ENCODE measurements at regions not wholly inside any gene's neighbourhood (a gene's known extent, or its start where the extent isn't known, plus 50 kb on each side); places are given as distances from the start of the nearest gene placed in this dataset.

GRCh38 chr2:128447538-128447995, 128.9 kb upstream of the HS6ST1 start:
- peak in 1 of 2 donors; percentile 14 for DNase-seq (ENCODE audit: low spot score in 2 of 2)
- Mint-ChIP-seq H3K36me3 (no peaks in the 10 kb centered on the region), H3K27ac (no peak overlapping the region), H3K9me3 (no peaks in the 10 kb centered on the region)
- no peak for ATAC-seq

- Mint-ChIP-seq H3K36me3 (no peaks in the 10 kb centered on the region), H3K27ac (no peak overlapping the region), H3K9me3 (no peaks in the 10 kb centered on the region)
- ATAC-seq: no peak
- peak in 1 of 2 donors; percentile 46 for DNase-seq (ENCODE audit: low spot score in 2 of 2)
These were observed 129.9 kb upstream of the HS6ST1 start for GRCh38 chr2:128448331-128449225.

- no peak overlapping the region for H3K27ac Mint-ChIP-seq
- no peak for ATAC-seq
- H3K36me3 Mint-ChIP-seq: no peaks in the 10 kb centered on the region
These were observed 130.8 kb upstream of the HS6ST1 start for GRCh38 chr2:128449226-128450061.

GRCh38 chr2:128450211-128451024, 131.8 kb upstream of the HS6ST1 start:
- Mint-ChIP-seq H3K27ac (no peak overlapping the region), H3K36me3 (no peaks in the 10 kb centered on the region), H3K9me3 (no peaks in the 10 kb centered on the region)
- peak in 1 of 2 donors; percentile 31 for DNase-seq (ENCODE audit: low spot score in 2 of 2)
- ATAC-seq: no peak

More at GRCh38 chr2:128449226-128450061, 130.8 kb upstream of the HS6ST1 start:
- DNase-seq (ENCODE audit: low spot score in 2 of 2): peak in 1 of 2 donors; percentile 33
- H3K9me3 Mint-ChIP-seq: no peaks in the 10 kb centered on the region

- Mint-ChIP-seq H3K36me3 (no peaks in the 10 kb centered on the region), H3K27ac (no peak overlapping the region), H3K9me3 (no peaks in the 10 kb centered on the region)
- ATAC-seq (no peak), DNase-seq (ENCODE audit: low spot score in 2 of 2) (peak in 1 of 2 donors; percentile 38)
These were observed 132.7 kb upstream of the HS6ST1 start for GRCh38 chr2:128451084-128452023.

- H3K9me3 Mint-ChIP-seq: no peaks in the 10 kb centered on the region
- no peak for ATAC-seq
- H3K36me3 Mint-ChIP-seq: no peaks in the 10 kb centered on the region
- DNase-seq (ENCODE audit: low spot score in 2 of 2): no peak
- H3K27ac Mint-ChIP-seq: no peak overlapping the region
These were observed 133.3 kb upstream of the HS6ST1 start for GRCh38 chr2:128452024-128452411.

GRCh38 chr2:128452536-128453530, 134.2 kb upstream of the HS6ST1 start:
- DNase-seq (ENCODE audit: low spot score in 2 of 2) (peak in 1 of 2 donors; percentile 41), ATAC-seq (no peak)
- no peaks in the 10 kb centered on the region for H3K9me3 Mint-ChIP-seq
- no peak overlapping the region for H3K27ac Mint-ChIP-seq
- H3K36me3 Mint-ChIP-seq: no peaks in the 10 kb centered on the region

- Mint-ChIP-seq H3K27ac (no peak overlapping the region), H3K36me3 (no peaks in the 10 kb centered on the region), H3K9me3 (no peaks in the 10 kb centered on the region)
- no peak for ATAC-seq
- peak in 1 of 2 donors; percentile 16 for DNase-seq (ENCODE audit: low spot score in 2 of 2)
These were observed 136.5 kb upstream of the HS6ST1 start for GRCh38 chr2:128454980-128455720.

- Mint-ChIP-seq H3K9me3 (no peaks in the 10 kb centered on the region), H3K27ac (no peak overlapping the region), H3K36me3 (no peaks in the 10 kb centered on the region)
- ATAC-seq: no peak
- DNase-seq (ENCODE audit: low spot score in 2 of 2): peak in 1 of 2 donors; percentile 25
These were observed 137.0 kb upstream of the HS6ST1 start for GRCh38 chr2:128455721-128456050.

GRCh38 chr2:128456281-128456680, 137.6 kb upstream of the HS6ST1 start:
- DNase-seq (ENCODE audit: low spot score in 2 of 2) (peak in 1 of 2 donors; percentile 35), ATAC-seq (no peak)
- no peaks in the 10 kb centered on the region for H3K9me3 Mint-ChIP-seq
- H3K36me3 Mint-ChIP-seq: no peaks in the 10 kb centered on the region
- peak overlapping the region in 1 of 2 donors; percentile 62 for H3K27ac Mint-ChIP-seq

- peak in 1 of 2 donors; percentile 23 for DNase-seq (ENCODE audit: low spot score in 2 of 2)
- H3K27ac Mint-ChIP-seq: no peak overlapping the region
- ATAC-seq: no peak
- no peaks in the 10 kb centered on the region for H3K9me3 Mint-ChIP-seq
- H3K36me3 Mint-ChIP-seq: no peaks in the 10 kb centered on the region
These were observed 138.4 kb upstream of the HS6ST1 start for GRCh38 chr2:128457006-128457604.

- Mint-ChIP-seq H3K27ac (no peak overlapping the region), H3K36me3 (no peaks in the 10 kb centered on the region), H3K9me3 (no peaks in the 10 kb centered on the region)
- ATAC-seq (no peak), DNase-seq (ENCODE audit: low spot score in 2 of 2) (no peak)
These were observed 139.0 kb upstream of the HS6ST1 start for GRCh38 chr2:128457716-128458115.

GRCh38 chr2:128458505-128458904, 139.8 kb upstream of the HS6ST1 start:
- Mint-ChIP-seq H3K27ac (no peak overlapping the region), H3K36me3 (no peaks in the 10 kb centered on the region), H3K9me3 (no peaks in the 10 kb centered on the region)
- no peak for DNase-seq (ENCODE audit: low spot score in 2 of 2)
- no peak for ATAC-seq

- no peak for ATAC-seq
- DNase-seq (ENCODE audit: low spot score in 2 of 2): peak in 1 of 2 donors; percentile 2
- H3K27ac Mint-ChIP-seq: no peak overlapping the region
- H3K36me3 Mint-ChIP-seq: peaks cover 6 to 18% of the 10 kb centered on the region in 2 donors
- H3K9me3 Mint-ChIP-seq: peaks cover 14 to 18% of the 10 kb centered on the region in 2 donors
These were observed 145.8 kb upstream of the HS6ST1 start for GRCh38 chr2:128464456-128464855.

Data from activated naive CD4-positive, alpha-beta T cell treated with anti-CD3 and anti-CD28 coated beads, Interleukin-2, amount 50 U/mL, for 72 hours (primary cell).